ENCODE measurements at regions not wholly inside any gene's neighbourhood (a gene's known extent, or its start where the extent isn't known, plus 50 kb on each side); places are given as distances from the start of the nearest gene placed in this dataset.
"Not testable (repeated sequence)": the region's sequence is repeated elsewhere in the genome, so short reads cannot be mapped to it uniquely, and the experiment has no call there.

DNA sequence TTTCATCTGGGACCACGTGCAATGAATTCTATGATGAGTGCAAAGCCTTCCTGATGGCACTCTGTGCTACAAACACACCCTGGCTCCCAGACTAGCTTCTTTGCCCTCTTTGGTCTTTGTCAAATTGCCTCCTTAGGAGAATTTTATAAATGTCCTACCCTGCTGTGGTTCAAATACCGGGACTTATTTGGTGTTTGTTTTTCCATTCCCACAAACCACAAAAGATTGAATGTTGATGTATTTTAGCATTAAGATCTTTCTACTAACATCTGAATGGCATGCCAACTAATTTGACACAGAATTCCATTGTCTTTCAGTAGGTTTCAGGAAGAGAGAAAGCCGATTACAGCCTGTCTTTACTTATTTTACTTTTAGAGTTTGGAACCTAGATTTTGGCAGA, 424.2 kb upstream of the SLC35B3 start:
- no peaks in the 10 kb centered on the region for H3K27me3 ChIP-seq
- no peaks in the 10 kb centered on the region for H3K9me3 ChIP-seq
- no peaks in the 10 kb centered on the region for H3K4me1 ChIP-seq
- no peak overlapping the region for H3K4me3 ChIP-seq
- TF ChIP-seq, protein P1, sequence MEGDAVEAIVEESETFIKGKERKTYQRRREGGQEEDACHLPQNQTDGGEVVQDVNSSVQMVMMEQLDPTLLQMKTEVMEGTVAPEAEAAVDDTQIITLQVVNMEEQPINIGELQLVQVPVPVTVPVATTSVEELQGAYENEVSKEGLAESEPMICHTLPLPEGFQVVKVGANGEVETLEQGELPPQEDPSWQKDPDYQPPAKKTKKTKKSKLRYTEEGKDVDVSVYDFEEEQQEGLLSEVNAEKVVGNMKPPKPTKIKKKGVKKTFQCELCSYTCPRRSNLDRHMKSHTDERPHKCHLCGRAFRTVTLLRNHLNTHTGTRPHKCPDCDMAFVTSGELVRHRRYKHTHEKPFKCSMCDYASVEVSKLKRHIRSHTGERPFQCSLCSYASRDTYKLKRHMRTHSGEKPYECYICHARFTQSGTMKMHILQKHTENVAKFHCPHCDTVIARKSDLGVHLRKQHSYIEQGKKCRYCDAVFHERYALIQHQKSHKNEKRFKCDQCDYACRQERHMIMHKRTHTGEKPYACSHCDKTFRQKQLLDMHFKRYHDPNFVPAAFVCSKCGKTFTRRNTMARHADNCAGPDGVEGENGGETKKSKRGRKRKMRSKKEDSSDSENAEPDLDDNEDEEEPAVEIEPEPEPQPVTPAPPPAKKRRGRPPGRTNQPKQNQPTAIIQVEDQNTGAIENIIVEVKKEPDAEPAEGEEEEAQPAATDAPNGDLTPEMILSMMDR (IDR thresholded peaks at IDR 0.05), result no peak
- DNase-seq (ENCODE audit: low spot score), result no peak
- H3K27ac ChIP-seq, result no peak overlapping the region
- H3K36me3 ChIP-seq, result no peaks in the 10 kb centered on the region

DNA sequence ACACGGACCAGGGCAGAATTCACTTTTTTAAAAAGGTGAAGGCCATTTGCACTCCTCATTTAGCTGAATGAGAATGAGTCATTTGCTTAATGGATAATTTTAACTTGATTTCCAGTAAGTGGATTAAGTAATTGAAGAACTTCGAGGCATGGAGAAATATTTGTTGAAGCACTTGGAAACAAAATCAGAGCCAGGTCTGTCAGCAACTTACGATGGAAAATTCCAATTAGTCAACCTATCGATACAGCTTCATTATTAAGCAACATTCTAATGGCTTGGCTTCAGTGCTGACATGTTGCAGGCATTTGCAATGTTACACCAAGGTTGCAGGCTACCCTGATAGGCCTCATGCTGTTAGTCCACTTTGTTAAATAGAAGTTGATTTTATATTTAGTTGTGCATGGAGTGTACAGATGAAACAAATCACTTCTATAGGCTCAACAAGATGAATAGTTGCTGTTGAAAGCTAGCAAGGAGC, 423.5 kb upstream of the SLC35B3 start:
- H3K27me3 ChIP-seq, result no peaks in the 10 kb centered on the region
- no peak overlapping the region for H3K4me3 ChIP-seq
- H3K9me3 ChIP-seq, result no peaks in the 10 kb centered on the region
- H3K36me3 ChIP-seq, result no peaks in the 10 kb centered on the region
- no peak overlapping the region for H3K27ac ChIP-seq
- H3K4me1 ChIP-seq, result no peaks in the 10 kb centered on the region
- TF ChIP-seq, protein P1 (IDR thresholded peaks at IDR 0.05), result no peak
- DNase-seq (ENCODE audit: low spot score), result no peak

DNA sequence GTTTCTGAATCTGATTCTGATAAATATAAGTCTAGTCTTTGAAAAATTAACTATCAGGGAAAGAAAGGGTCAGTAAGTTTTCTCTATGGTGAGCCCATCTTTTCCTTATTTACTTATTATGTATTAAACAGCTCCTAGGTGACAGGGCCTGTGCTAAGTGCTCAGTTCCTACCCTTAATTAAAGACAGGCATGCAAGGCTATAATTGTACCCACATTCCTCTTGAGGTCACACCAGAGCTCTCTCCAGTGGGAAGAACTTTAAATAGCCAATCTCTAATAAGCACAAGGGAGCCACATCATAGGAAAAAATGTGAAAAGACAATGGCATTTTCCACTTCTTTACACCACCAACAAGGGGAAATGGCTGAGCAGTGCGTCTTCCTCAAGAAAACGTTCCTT, 421.8 kb upstream of the SLC35B3 start:
- H3K27ac ChIP-seq, result peak overlapping the region in 1 of 2 donors; percentile 12
- no peak for DNase-seq (ENCODE audit: low spot score)
- H3K4me1 ChIP-seq, result no peaks in the 10 kb centered on the region
- H3K27me3 ChIP-seq, result no peaks in the 10 kb centered on the region
- H3K4me3 ChIP-seq, result no peak overlapping the region
- TF ChIP-seq, protein P1 (IDR thresholded peaks at IDR 0.05), result no peak
- H3K36me3 ChIP-seq, result no peaks in the 10 kb centered on the region
- no peaks in the 10 kb centered on the region for H3K9me3 ChIP-seq

DNA sequence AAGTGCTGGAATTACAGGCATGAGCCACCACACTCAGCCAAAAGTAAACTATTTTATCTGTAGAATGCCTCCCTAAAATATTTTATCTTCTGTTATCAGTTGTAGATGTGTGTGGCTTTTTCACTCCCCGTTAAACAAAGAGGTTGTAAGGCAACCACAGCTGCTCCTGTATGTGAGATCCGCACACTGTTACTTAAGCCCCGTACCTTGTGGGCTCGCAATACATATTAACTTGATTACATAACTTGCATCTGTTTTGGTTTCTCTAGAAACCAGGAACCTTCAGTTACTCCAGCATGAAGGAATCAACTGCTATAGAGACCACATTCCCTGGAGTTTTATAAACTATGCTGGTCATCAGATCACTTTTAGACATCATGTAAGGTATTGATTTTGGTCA, 420.1 kb upstream of the SLC35B3 start:
- no peaks in the 10 kb centered on the region for H3K27me3 ChIP-seq
- H3K27ac ChIP-seq, result no peak overlapping the region
- H3K4me1 ChIP-seq, result no peaks in the 10 kb centered on the region
- TF ChIP-seq, protein P1 (IDR thresholded peaks at IDR 0.05), result no peak
- no peak overlapping the region for H3K4me3 ChIP-seq
- no peaks in the 10 kb centered on the region for H3K36me3 ChIP-seq
- no peaks in the 10 kb centered on the region for H3K9me3 ChIP-seq
- DNase-seq (ENCODE audit: low spot score), result no peak

DNA sequence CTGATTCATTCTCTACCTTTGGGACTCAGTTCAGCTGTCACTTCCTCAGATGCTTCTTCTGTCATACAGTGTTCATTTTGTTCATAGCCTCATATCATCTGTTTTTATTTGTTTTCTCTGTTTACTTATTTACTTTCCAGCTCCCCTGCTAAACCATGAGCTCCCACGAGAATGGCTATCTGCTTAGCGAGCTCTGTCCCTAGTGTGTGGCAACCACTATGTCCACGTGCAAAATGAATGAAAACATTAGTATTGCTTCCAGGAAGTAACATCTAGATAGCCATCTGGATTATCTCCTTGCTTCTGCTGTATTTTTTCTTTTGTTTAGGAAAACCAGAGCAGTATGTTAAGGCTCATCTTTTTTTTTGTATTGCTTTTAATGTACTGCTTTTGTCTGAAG, 417.0 kb upstream of the SLC35B3 start:
- Histone ChIP-seq H3K27me3 (no peaks in the 10 kb centered on the region), H3K4me3 (no peak overlapping the region), H3K4me1 (no peaks in the 10 kb centered on the region), H3K36me3 (no peaks in the 10 kb centered on the region), H3K27ac (no peak overlapping the region), H3K9me3 (no peaks in the 10 kb centered on the region)
- no peak for DNase-seq (ENCODE audit: low spot score)
- TF ChIP-seq, protein P1 (IDR thresholded peaks at IDR 0.05), result no peak

DNA sequence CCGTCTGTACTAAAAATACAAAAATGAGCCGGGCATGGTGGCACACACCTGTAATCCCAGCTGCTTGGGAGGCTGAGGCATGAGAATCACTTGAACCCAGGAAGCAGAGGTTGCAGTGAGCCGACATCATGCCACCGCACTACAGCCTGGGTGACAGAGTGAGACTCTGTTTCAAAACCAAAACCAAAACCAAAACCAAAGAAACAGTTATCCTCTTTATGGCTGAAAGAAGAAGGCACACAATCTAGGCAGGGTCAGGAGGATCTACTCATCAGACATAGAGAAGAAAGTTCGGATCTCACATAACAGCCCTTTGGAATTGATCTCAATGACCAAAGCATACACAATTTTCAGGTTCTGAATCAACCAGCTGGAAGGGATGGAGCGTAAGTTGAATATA, 411.3 kb upstream of the SLC35B3 start:
- H3K36me3 ChIP-seq; DNase-seq (ENCODE audit: low spot score); H3K4me1 ChIP-seq; H3K4me3 ChIP-seq; H3K9me3 ChIP-seq; H3K27me3 ChIP-seq; H3K27ac ChIP-seq: not testable (repeated sequence)
